Stimulated activated memory B cell treated with anti-CD40 and anti-IgM and Interleukin-4, amounts not matched to agents 10 μg/mL and 1 μg/mL and 100 μg/mL, for 72 hours (primary cell): ENCODE measurements at regions not wholly inside any gene's neighbourhood (a gene's known extent, or its start where the extent isn't known, plus 50 kb on each side); places are given as distances from the start of the nearest gene placed in this dataset.
"Not testable (repeated sequence)": the region's sequence is repeated elsewhere in the genome, so short reads cannot be mapped to it uniquely, and the experiment has no call there.

Experiments used
- ATAC-seq: fragments of 150-1000 bp; cut with Tn5 transposase; 2 replicates; pipeline ENCODE4 v1.10.0; 2021
- H3K27ac Mint-ChIP-seq: one replicate; pipeline ENCODE4 v1.8.0; 2022; ENCODE audit warnings: mild to moderate bottlenecking, mixed read lengths
- H3K27me3 Mint-ChIP-seq: one replicate; pipeline ENCODE4 v1.8.0; 2022; ENCODE audit warnings: mixed read lengths
- H3K36me3 Mint-ChIP-seq: one replicate; pipeline ENCODE4 v1.8.0; 2022; ENCODE audit warnings: mixed read lengths
- H3K4me1 Mint-ChIP-seq: one replicate; pipeline ENCODE4 v1.8.0; 2022; ENCODE audit warnings: mixed read lengths
- H3K4me3 Mint-ChIP-seq: one replicate; pipeline ENCODE4 v1.8.0; 2022; ENCODE audit warnings: mild to moderate bottlenecking, moderate library complexity, mixed read lengths
- H3K9me3 Mint-ChIP-seq: one replicate; pipeline ENCODE4 v1.8.0; 2022; ENCODE audit warnings: mixed read lengths

DNA sequence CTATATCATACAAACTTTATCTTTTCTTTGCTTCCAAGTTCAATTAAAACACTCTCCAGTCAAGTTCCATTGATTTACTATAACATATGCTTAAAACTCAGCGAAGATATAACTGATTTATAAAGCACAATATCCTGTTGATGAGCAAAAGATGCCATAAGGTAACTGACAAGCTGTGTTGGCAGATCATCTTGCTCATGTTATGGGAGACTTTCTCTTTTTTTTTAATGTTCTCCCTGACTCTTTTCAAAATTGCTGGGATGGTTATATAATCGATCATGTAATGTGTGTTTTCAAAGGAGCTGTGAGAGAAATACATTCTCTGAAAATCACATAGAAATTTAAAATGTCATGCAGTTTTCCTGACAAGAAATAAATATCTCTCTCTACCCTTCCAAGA, 293.5 kb downstream of the MED10 start:
- ATAC-seq = no peak
- H3K36me3 Mint-ChIP-seq = no peaks in the 10 kb centered on the region
- H3K9me3 Mint-ChIP-seq = peaks cover 9% of the 10 kb centered on the region
- no peaks in the 10 kb centered on the region for H3K27me3 Mint-ChIP-seq
- no peaks in the 10 kb centered on the region for H3K4me1 Mint-ChIP-seq
- no peak overlapping the region for H3K4me3 Mint-ChIP-seq
- H3K27ac Mint-ChIP-seq = no peak overlapping the region

DNA sequence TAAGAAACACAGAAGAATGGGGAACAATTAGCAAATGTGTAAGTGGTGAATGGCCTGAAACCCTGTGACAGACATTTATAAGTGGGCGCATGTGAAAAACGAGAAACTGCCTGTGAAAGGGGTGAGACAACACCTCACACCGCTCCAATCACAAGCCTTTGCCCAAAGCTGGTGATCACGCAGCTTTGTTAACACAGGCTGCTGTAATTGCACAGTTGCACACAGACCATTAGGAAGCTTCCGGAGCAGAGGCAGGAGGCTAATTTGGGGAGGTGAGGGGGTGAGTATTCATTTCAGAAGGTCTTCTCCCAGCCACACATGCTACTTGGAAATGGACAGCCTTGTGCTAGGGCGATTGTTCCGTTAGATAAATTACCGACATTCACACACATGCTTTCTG, 294.0 kb downstream of the MED10 start:
- Mint-ChIP-seq H3K9me3 (peaks cover 9% of the 10 kb centered on the region), H3K27ac (no peak overlapping the region), H3K27me3 (no peaks in the 10 kb centered on the region), H3K36me3 (no peaks in the 10 kb centered on the region), H3K4me1 (no peaks in the 10 kb centered on the region), H3K4me3 (no peak overlapping the region)
- ATAC-seq = no peak

DNA sequence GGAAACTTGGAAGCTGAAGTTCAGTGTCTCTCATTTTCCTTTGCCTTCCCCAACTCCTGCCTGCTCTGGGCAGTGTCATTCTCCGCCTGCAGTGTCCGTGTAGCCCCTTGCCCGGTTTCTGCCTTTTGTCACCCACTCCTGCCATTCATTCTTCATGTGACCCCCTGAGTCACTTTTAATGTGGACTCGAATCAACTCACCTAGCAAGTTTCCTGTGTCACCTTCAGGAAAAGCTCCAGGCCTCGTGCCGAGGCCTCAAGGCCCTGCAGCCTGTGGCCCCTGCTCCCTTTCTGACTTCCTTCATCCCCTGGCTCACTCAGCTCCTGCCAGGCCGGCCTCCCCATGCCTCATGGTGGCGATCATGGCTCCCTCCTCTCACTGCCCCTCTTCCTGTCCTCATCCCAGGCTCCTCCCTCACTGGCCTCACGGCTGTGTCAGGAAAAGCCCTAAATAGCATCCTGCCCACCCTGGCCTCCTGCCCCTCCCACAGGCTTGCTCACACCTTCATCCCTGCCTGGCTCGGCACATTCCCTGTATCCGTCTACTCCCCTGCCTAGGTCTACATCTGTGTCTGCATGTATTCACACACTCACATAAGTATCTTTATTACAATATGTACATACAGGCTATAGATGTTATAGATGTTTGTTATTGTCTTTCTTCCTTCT, 294.9 kb downstream of the MED10 start:
- Mint-ChIP-seq H3K4me3 (no peak overlapping the region), H3K36me3 (no peaks in the 10 kb centered on the region), H3K27ac (no peak overlapping the region), H3K27me3 (no peaks in the 10 kb centered on the region), H3K4me1 (no peaks in the 10 kb centered on the region), H3K9me3 (peaks cover 9% of the 10 kb centered on the region)
- ATAC-seq = no peak

DNA sequence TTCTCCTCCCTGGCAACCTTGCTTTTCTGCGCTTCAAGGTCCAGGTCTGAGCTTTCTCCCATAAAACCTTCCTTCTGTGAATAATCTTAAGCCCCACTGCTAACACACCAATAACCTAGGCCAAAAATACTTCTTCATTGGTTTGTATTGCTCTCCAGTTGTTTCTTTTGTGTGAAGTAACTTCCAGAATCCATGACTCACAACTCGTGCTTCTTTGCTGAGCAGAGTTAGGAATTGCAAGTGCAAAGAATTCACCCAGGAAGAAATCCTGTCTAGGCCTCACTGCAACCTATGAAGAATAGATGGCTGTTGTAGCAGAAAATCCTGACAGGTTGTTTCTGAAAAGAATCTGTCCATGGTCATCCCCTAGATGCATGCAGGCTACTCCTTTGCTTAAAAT, 295.7 kb downstream of the MED10 start:
- Mint-ChIP-seq H3K9me3 (peaks cover 9% of the 10 kb centered on the region), H3K4me3 (no peak overlapping the region), H3K36me3 (no peaks in the 10 kb centered on the region), H3K27ac (no peak overlapping the region), H3K4me1 (no peaks in the 10 kb centered on the region), H3K27me3 (no peaks in the 10 kb centered on the region)
- ATAC-seq = no peak

DNA sequence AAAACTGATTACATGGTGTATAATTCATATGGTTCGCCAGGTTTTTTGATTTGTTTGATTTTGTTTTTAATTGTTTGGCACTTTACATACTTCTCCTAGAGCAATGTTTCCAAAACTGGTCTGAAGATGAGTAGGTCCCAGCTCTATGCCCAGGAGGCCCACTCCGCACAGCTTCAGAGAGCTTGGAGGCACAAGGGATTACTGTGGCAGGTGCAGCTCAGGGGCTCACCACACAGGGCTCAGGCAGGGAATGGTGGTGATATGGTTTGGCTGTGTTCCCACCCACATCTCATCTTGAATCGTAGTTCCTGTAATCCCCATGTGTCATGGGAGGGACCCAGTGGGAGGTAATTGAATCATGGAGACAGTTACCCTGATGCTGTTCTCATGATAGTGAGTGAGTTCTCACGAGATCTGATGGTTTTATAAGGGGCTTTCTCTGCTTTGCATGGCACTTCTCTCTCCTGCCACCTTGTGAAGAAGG, 296.6 kb downstream of the MED10 start:
- H3K9me3 Mint-ChIP-seq = peaks cover 9% of the 10 kb centered on the region
- ATAC-seq = no peak
- no peak overlapping the region for H3K4me3 Mint-ChIP-seq
- no peaks in the 10 kb centered on the region for H3K36me3 Mint-ChIP-seq
- no peaks in the 10 kb centered on the region for H3K4me1 Mint-ChIP-seq
- H3K27ac Mint-ChIP-seq = no peak overlapping the region
- no peaks in the 10 kb centered on the region for H3K27me3 Mint-ChIP-seq

DNA sequence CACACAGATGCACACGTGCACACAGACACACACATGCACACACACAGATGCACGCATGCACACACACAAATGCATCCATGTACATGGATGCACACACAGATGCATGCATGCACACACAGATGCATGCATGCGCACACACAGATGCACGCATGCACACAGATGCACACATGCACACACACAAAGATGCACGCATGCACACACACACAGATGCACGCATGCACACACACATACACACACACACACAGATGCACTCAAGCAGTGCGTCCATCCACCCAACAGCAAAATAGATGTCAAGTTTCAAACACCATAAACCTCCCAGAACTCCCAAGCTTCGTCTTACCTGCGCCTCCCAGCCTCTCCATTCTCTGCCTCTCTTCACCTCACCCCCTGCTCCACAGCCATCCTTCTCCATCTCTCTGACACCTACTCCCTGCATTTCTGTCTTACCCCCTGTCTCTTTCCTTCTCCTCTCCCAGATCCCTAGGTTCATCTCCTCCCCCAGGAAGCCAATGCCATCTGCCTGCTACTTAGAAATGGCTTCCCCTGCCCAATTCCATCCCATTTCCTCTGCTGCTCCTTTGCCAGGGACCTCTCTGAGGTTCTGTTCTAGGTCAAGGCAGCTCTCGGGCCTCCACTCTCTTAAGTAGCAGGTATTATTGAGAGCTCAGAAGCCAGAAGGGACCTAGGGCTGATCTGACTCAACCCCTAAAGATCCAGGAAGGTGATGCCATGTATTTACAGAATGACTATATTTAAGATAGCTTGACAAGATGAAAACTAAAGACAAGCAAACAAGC, 297.2 kb downstream of the MED10 start:
- Mint-ChIP-seq H3K4me3 (no peak overlapping the region), H3K27me3 (no peaks in the 10 kb centered on the region), H3K27ac (no peak overlapping the region), H3K36me3 (no peaks in the 10 kb centered on the region), H3K9me3 (peaks cover 9% of the 10 kb centered on the region), H3K4me1 (no peaks in the 10 kb centered on the region)
- ATAC-seq = no peak

DNA sequence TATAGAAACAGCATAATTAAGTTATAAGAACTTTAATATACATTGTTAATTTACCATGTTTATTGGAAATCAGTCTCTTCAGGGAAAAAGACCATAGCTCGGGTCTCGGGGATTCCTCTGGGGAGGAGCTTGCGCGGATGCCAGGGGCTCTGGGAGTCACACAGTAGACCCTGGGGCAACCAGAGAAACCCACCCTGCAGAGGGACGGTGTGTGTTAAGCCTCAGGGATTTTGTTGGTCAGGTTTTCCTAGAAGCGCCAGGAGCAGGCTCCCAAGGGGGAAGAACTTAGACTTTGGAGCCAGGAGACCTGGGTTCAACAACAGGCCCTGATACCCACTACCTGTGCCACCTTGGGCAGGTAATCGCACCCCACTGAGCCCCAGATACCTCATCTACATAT, 297.9 kb downstream of the MED10 start:
- ATAC-seq = no peak
- Mint-ChIP-seq H3K9me3 (peaks cover 9% of the 10 kb centered on the region), H3K27ac (no peak overlapping the region), H3K27me3 (no peaks in the 10 kb centered on the region), H3K4me3 (no peak overlapping the region), H3K36me3 (no peaks in the 10 kb centered on the region), H3K4me1 (no peaks in the 10 kb centered on the region)

DNA sequence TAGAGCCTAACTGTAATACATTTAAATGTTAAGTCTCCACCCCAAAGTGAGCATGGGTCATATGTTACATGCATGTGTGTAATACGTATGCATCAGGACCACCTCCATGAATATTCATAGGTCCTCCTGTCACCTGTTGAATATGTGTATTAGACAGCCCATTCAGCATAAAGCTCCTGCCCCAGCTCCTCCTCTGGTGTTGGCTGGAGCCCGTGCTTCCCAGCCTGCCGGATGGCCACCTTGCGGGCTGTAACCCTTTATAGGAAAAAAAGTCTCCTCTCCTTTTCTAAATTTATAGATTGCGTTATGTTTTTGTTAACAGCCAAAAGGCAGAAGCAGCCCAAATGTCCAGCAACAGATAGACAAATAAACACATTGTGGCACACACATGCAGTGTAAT, 299.5 kb downstream of the MED10 start:
- H3K4me3 Mint-ChIP-seq = no peak overlapping the region
- peaks cover 5% of the 10 kb centered on the region for H3K27me3 Mint-ChIP-seq
- peaks cover 9% of the 10 kb centered on the region for H3K9me3 Mint-ChIP-seq
- ATAC-seq = no peak
- H3K36me3 Mint-ChIP-seq = no peaks in the 10 kb centered on the region
- H3K27ac Mint-ChIP-seq = no peak overlapping the region
- H3K4me1 Mint-ChIP-seq = no peaks in the 10 kb centered on the region

DNA sequence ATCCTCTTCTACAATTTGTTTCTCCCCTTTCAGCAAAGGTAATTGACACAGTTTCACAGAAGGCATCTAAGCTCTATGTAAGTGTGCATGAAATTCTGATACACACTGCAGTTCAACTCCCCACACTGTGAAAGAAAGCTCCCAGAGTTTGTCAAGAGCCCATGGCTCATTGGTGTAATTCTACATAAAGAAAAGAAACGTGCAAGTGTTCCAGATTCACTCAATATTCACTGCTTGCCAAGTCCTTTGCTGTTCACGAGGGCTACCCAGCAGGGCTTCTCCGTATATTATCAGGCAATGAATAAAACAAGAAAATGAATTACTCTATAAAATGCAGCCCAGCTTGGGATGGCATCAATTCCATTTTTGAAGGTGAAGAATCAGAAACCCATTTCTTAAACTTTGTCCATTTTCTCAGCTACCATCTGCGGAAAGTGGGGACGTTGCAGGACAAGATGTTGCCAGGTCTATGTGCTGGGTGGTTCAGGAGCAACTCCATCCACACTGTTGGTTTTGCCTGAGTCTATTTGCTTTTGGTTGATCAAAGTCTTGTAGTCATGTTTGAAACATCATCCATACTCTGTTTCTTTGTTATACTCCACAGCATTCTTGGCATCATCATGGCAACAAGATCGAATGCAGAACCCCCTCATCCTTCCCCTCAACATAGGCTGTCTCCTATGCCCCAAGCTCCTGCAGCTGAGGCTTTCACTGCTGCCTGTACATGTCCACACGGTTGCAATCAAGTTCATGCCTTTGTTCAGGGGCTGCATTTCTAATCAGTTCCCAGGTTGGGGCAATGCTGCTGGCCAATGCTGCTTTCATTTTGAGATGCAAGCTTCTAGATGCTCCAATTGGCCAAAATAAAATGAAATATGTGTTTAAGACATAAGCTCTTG, 301.8 kb downstream of the MED10 start:
- Mint-ChIP-seq H3K9me3 (peaks cover 5% of the 10 kb centered on the region), H3K4me1 (no peaks in the 10 kb centered on the region), H3K4me3 (no peak overlapping the region), H3K36me3 (no peaks in the 10 kb centered on the region), H3K27me3 (peaks cover 9% of the 10 kb centered on the region), H3K27ac (no peak overlapping the region)
- ATAC-seq = no peak

DNA sequence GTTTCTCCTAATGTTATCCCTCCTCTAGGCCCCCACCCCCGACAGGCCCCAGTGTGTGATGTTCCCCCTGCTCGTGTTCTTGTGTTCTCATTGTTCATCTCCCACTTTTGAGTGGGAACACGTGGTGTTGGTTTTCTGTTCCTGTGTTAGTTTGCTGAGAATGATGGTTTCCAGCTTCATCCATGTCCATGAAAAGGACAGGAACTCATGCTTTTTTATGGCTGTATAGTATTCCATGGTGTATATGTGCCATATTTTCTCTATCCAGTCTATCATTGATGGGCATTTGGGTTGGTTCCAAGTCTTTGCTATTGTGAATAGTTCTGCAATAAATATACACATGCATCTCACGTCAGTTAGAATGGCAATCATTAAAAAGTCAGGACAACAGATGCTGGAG, 305.9 kb downstream of the MED10 start:
- H3K27me3 Mint-ChIP-seq, H3K4me3 Mint-ChIP-seq, H3K4me1 Mint-ChIP-seq, H3K27ac Mint-ChIP-seq, ATAC-seq, H3K36me3 Mint-ChIP-seq, H3K9me3 Mint-ChIP-seq: not testable (repeated sequence)

DNA sequence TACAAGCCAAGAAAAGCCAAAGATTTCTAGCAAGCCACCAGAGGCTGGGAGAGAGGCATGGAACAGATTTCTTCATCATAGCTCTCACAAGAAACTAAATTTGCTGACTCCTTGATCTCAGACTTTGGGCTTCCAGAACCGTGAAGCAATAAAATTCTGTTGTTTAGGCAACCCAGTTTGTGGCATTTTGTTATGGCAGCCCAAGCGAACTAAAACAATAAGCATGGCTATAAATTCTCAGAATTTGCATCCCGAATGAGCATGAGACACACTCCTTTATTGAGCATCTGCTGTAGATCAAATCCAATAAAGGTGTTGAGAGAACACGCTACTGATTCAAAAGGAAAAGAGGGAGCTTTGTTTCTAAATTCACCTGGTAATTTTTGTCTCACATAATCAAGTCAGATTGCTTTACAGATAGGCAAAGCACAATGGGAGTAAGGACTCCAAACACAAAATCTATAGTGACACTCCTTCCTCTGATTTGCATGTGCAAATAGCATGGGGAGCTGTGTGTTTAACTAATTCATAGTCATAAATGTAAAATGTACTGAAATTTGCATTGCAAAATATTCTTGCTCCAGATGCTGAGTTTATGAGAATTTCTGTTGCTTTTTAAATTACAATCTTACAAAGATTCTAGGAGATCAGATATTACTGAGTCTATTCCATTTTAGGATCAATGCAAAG, 308.7 kb downstream of the MED10 start:
- ATAC-seq = no peak
- no peaks in the 10 kb centered on the region for H3K4me1 Mint-ChIP-seq
- peaks cover 23% of the 10 kb centered on the region for H3K27me3 Mint-ChIP-seq
- H3K36me3 Mint-ChIP-seq = no peaks in the 10 kb centered on the region
- H3K27ac Mint-ChIP-seq = no peak overlapping the region
- no peaks in the 10 kb centered on the region for H3K9me3 Mint-ChIP-seq
- H3K4me3 Mint-ChIP-seq = no peak overlapping the region

DNA sequence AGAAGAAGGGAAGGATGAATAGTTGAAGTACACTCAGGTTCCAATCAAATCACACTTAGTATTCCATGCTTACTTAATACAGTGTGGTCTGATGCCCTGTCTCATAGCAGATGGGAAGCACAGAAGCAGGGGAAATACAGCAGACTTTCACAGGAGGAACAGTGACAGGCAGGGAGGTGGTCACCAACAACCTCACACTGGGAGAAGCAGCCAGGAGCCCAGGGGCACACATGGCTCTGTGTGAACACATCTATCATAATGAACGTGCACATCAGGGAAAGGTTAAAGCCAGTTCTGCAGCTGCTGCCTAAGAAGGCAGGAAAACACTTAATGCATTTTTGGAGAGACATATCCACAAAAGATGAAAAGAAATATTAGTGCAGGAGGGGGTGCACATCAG, 312.3 kb downstream of the MED10 start:
- H3K36me3 Mint-ChIP-seq = no peaks in the 10 kb centered on the region
- H3K27ac Mint-ChIP-seq = no peak overlapping the region
- no peak for ATAC-seq
- H3K9me3 Mint-ChIP-seq = no peaks in the 10 kb centered on the region
- H3K4me3 Mint-ChIP-seq = no peak overlapping the region
- peaks cover 22% of the 10 kb centered on the region for H3K27me3 Mint-ChIP-seq
- H3K4me1 Mint-ChIP-seq = no peaks in the 10 kb centered on the region

DNA sequence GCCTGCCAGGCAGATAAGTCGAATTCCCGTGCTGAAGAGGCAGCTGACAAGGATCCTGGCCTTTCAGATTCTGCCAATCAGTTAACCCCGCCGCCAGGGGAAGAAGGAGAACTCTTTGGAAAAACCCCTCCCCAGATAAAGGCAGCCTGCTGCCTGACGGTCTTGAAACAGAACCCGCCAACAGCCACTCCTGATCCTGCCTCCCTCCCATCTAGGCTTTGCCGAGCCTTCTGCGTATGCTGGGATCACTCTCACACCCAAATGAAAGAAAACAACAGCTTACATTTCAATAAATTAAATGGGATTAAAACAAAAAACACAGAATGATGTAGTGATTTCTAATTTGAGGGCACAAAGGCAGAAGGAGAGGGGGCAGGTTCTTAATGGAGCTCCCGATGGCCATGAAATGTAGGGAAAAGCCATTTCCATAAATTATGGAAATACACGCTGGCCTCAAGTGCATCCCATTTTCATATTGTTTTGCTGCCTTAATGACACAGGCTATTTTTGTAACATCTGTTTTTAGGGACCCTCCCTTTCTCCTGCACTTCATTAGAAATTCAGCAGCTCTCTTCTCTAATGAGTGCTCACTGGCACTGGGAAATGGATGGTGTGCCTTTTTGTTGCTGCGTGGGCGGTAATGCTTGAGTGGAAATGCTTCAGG, 319.1 kb downstream of the MED10 start:
- Mint-ChIP-seq H3K36me3 (no peaks in the 10 kb centered on the region), H3K27me3 (peaks cover 5% of the 10 kb centered on the region), H3K9me3 (no peaks in the 10 kb centered on the region), H3K4me1 (no peaks in the 10 kb centered on the region), H3K27ac (no peak overlapping the region), H3K4me3 (no peak overlapping the region)
- ATAC-seq = no peak

DNA sequence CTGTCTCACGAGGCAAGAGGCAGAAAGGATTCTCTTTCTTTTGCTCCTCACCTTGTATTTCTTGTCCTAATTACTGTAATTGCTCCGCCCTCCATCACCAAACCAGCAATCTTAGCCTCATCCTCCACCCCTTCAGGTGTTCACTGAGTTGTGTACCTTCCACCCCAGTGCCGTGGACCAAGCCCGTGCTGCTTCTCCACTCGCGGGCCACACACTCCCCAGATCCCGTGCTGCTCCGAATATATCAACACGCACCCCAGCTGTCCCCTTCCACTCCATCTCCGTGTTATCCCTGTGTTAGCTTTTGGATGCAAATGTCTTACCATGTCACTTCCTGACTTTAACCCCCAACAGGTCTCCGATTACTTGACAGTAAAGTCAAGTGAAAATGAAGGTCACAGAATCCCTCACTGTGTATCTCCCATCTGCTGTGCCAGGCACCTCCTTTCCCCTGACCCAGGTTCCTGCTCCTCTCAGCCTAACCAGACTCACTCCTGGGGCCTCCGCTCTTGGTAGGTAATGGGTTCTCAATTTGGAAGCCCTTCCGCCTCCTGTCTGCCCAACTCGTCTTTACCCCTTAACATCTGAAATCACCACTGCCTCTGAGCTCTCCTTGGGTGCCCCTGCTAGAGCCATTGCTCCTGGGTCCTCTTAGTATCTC, 320.2 kb downstream of the MED10 start:
- no peak overlapping the region for H3K4me3 Mint-ChIP-seq
- no peaks in the 10 kb centered on the region for H3K9me3 Mint-ChIP-seq
- no peak overlapping the region for H3K27ac Mint-ChIP-seq
- peaks cover 2% of the 10 kb centered on the region for H3K27me3 Mint-ChIP-seq
- no peak for ATAC-seq
- H3K36me3 Mint-ChIP-seq = no peaks in the 10 kb centered on the region
- H3K4me1 Mint-ChIP-seq = no peaks in the 10 kb centered on the region
